HG02884 (cell line): ENCODE measurements at regions not wholly inside any gene's neighbourhood (a gene's known extent, or its start where the extent isn't known, plus 50 kb on each side); places are given as distances from the start of the nearest gene placed in this dataset.

Experiments used
- ATAC-seq: cut with Tn5 transposase; IDR thresholded peaks from one replicate; pipeline ENCODE4 v1.9.1; 2021; ENCODE audit warnings: mild to moderate bottlenecking, moderate library complexity; ENCODE audit not compliant: unreplicated experiment

DNA sequence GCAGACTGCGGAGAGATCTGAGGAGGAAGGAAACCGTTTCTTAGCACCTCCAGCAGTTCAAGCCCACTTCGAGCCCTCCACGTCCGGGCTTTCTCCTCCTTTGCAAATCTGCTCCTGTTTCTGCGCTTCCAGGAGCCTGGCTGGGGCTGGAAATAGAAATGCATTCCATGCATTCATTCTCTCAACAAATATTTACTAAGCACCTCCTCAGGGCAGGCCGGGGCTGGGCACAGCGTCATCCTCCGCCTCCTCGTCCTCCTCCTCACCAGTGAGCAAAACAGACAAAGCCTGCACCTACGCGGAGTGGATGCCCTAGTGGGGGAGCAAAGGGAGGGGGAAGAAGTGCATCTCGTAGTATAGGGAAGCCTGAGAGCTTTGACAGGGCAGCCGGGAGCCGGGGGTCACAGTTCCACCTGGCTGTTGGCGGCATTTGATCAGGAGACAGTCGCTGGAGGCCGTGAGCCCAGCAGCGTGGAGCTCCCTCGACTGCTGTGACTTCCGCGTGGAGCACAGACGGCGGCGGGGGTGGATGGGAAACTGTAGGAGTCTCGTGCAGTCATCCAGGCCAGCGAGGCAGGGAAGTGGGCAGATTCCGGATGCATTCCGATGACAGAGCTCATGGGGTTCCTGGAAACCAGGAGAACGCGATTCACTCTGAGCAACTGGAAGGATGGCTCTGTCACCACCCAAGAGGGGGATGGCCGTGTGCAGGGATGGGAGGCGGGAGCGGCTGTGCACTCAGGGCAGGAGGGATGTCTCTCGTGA lies 93.5 kb downstream of the SIK1 start:
- no peak for ATAC-seq

DNA sequence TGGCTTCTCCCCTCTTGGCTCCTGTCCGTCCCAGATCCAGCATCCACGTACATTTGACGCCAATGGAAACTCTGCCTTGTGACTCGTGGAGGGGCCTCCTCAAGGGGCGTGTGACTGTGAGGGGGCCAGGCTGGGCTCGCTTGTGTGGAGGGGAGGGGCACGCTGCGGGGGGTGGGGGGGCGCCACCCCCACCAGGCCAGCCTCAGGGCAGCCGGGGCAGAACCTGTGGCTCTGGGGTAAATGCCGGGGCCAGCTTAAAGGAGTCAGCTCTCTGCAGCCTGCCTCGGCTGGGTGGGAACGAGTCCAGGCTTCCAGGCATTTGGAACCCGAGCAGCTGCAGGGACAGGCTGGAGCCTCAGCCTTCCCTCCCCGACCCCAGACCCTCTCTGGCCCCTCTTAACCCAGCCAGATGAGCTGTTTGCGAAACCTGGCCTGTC lies 94.1 kb downstream of the SIK1 start:
- ATAC-seq, result no peak

DNA sequence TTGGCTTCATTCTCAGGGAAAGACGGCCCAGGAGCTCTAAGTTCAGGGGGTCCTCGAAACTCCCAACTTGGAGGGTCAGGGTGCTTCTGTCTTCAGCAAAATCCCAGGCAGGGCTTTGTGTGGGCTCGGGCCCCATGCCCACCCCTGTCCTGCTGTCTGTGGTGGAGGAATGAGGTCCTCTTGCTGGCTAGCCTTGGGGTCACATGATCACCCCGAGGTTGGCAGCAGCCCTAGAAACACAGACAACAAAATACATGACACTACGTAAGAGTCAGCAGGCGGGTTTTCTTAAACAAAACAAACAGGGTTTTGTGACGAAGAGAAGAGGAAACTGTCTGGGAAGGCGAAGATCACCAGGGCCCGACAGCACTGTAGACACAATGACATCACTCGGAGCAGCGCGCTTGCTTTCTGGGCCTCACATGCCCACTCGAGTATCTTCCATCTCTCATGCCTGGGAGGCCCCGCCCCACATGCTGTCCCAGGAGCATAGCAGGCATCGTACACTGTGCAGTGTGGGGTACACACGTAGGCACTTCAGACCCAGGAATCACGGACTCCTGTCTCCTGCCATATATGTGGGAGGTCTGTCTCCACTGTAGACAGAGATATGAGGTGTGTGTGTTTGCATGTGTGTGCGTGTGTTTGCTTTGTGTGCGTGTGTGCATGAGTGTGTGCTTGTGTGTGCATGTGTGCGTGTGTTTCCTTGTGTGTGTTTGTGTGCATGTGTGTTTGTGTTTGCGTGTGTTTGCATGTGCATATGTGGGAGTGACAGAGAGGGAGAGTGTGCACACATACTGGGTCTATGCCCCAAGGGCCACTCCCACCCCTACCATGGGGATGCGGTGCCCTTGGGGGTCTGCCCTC lies 94.7 kb downstream of the SIK1 start:
- ATAC-seq, result no peak

DNA sequence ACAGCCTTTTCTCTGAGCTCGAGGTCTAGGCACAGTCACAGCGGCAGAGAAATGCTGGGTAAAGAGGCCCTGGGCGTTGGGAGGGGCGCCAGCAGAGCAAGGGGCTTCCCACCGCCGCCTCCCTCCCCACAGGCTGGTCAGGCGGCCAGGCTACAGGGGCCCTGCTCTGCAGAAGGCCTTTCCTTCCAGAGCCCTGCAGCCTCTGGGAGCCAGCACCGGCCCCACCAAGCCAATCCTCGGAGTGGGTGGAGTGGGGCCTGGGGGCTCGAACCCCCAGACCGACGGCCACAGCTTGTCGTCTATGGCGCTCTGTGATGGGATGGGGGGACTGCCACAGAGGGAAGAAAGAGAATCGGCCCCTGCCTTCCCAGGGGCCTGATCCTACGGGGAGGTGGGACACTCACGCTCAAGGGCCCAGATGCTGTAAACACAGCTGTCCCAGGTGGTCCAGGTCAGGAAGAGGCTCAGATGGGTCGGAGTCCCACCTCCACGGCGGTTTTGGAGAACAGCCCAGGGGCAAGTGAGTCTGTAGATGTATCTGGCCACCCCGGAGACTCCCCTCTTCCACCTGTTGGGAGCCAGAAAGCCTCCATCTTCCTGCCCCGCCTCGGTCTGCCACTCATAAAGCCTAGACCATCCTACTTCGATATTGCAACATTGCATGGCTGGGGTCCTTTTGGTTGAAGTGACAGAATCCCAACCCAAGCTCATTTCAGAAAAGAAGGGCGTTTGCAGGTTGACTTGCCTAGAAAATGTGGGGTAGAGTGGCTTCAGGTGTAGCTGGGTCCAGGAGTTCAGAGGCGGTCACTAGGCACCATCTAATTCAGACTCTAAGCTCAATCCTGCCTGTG lies 95.6 kb downstream of the SIK1 start:
- no peak for ATAC-seq

DNA sequence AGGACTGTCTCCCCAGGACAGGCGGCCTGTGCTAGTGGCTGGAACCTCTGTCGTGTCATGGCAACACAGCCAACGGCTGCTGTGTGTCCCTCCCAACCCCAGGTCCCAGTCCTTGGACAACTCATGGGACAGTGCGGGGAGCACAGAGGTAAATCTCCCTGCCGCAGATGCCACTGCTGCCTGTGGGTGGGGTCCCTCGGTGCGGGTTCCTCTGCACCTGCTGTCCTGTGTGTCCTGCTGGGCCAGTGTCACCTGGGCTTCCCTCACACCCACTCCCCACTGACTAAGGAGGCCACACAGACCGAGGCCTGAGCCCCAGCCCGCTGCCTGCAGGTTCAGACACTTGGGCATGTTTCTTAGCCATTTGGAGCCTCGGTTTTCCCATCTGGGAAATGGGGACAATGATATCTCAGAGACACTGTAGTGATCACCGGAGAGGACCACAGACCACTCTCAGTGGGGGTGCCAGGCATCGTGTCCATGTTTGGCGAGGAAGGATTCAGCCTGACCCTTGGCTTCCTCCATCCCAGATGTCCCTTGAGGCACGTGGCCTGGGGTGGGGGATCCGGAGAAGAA lies 96.5 kb downstream of the SIK1 start:
- no peak for ATAC-seq

DNA sequence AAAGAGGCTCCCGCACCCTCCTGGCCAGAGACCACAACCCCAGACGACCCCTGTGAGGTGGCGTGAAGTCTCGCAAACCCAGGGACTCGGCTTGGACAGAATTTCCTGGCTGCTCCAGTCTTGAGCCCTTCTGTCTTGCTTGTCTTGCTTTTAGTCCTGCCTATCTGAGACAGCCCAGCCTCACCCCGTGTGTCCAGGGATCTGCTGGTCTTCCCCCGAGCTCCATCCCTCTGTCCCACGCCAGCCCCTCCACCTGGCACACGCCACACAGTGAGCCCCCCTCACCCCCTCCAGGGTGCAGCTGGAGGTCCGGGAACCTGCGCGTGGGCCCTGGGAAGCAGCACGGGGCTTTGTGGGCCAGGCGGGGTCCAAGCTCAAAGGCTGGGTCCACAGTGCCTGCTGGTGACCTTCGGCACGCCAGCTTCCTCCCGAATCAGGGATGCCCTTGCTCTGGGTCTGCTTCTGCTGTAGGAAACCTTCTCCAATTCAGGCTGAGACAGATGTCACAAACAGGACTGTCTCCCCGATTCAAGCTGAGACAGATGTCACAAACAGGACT lies 97.1 kb downstream of the SIK1 start:
- ATAC-seq, result no peak

DNA sequence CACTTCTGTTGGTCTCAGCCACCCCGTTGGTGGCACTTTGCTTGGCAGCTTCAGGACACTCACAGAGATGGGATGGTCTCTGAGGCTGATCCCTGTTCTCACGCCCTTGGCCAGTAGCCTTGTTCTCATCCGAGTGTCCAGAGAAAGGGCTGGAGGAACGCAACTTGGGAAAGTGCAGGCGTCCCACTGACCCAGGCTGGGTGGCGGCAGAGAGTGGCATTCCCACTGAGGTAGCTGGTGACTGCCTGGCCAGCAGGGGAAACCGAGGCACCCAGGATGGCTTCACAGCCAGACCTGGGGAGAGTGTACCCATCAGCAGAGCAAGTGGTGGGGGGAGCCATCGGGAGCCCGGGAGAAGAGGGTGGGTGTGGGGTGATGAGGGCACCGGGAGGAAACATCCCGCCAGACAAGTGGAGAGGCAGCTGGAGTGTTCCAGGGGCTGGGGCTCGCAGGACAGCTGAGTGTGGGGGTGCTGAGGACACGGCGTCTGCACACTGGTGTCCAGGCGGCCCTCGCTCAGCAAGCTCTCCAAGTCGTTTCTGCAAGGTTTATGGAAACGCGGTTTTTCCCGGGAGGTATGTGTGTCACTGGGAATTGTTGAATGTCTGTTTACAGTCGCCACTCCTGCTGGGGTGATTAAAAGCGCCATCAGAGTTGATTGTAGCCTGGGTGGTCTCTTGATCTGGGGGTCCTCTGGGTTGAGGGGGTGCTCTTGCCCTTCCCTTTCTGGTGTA lies 97.8 kb downstream of the SIK1 start:
- no peak for ATAC-seq

DNA sequence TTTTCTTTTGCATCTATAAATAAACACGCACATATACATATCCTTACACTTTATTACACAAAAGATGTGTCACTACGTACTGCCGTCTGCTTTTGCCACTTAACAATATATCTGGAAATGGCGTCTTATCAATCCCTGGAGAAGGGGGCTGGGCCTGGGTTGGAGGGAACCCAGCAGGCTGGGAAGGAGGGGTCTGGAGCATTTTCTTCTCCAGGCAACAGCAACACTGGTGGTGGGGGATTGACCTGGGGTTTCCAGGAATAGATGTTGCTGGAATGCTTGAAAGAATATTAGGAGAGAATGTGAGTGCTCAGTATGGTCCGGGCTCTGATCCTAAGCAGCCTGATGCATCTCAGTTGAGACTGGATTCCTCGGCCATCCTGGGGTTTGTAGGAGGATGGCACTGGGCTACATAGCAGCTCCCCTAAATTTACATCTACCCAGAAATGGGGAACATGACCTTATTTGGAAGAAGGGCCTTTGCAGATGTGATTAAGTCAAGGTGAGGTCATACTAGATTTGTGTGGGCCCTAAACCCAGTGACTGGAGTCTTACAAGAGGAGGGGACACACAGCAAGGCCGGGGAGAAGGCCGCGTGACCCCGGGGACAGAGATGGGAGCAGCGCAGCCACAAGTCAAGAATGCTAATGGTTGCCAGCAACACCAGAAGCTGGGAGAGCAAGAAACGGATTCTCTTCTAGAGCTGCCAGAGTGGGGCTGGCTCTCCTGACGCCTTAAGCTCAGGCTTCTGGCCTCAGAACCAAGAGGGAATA lies 98.6 kb downstream of the SIK1 start:
- no peak for ATAC-seq

DNA sequence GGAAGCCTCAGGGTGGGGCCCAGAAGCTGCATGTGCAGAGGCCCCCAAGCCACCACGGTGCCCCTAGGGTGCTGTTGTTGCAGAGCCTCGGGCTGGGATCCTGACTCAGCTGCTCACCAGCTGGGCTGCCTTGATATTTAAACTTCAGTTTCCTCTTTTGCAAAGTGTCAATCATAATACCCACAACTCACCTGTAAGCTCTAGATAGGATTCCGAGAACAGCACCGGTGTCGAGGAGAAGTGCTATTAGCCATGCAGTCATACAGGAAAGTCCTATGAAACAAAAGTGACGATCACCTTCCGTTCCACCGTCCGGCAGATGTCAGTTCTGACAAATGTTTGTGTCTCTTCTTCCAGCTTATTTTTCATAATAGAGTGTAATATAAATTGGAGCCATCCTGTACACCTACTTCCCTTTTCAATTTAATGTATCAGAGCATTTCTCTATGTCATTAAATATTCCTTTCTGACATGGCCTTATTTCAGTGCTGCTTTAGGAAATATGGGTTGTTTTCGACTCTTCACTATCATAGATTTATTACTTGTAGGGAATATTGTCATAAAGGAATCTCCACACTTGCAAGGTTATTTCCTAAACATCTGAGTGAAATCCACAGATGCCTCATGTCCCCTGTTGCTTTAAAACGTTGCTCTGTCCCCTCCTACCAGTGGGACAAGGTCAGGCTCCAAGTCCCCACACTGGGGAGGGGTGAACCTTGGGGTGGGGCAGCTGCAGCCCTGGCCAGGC lies 100.8 kb downstream of the SIK1 start:
- no peak for ATAC-seq

DNA sequence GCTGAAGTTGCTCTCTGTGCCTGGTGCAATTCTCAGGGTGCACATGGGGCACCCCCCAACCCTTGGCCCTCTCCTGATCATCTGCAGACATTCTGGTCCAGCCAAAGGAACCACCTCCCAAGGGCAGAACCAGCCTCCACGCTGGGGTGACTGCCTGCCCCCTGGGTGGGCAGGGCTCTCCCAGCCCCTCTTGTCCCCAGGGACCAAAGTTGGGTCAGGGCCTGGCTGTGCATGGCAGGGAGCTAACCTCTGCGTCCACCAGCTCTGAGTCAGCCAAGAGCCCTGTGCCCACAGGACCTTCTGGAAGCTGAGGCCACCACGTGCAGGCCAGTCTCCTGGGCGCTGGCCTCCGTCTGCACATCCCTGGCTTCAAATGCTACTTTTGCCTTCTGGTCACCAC lies 101.9 kb downstream of the SIK1 start:
- no peak for ATAC-seq

DNA sequence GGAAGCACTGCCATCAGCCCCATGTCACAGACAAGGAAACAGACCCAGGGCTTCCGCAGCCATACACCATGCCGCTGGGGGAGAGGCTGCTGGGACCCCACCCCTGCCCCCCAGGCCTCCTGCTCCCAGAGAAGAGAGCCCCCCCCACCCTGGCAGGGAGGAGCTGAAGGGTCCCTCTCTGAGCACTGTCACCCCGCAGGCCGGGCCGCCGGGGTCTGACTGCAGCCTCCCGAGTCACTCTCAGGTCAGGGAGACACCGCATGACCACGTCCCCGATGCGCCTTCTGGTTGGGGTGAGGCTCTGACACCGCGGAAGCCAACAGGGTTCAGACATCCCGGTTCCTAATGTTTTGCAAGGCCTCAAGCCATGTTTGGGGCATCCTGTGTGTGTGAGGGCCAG lies 102.3 kb downstream of the SIK1 start:
- no peak for ATAC-seq

DNA sequence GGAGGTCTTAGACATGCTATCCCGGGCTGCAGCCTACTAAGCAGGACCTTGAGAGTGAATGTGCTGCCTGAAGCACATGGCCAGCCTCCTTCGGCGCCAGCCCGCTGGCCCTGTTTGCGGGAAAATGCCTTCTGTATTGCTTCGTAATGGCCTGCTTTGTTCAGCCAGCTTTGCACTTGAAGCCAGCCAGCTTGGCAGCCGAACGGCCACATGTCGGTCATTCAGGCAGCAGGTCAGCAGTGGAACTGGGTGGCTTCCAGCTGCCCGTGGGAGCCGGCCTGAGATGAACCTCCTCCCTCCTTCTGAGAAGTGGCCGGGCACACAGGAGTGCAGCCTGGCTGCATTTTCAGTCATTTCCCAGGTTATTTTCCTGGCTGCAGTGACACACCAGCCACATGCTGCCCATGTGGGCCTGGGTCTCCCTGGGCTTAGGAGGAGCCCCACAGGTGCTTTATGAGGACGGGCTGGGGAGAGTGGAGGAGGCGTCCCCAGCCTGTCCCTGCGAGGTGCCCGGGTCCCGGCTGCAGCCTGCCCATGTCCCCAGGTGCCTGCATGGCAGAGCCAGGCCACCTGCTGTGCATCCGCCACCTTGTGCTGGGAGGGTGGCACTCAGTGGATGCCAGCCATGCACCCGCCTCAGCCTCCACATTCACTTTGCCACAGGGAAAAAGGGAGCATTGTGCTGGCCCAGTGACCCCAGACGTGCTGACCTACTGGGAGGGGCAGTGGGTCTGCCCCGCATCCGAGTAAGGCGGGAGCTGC lies 103.5 kb downstream of the SIK1 start:
- ATAC-seq, result no peak

DNA sequence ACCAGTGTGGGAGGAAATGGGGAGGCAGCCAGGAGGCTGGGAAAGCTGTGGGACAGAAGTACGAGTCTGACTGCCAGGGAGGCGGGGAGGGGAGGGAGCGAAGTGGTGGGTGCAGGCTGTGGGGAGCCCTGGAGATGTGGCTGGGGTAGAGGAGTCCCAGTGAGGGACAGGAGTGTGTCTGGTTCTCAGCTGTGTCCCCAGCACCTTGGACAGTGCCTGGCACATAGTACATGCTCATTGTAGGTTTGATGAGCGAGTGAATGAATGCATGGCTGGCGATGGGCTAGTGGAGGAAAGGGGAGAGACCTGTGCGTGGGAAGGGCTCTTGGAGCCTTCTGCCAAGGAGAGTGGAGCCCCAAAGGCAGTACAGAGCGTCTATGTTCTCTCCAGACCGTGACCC lies 104.1 kb downstream of the SIK1 start:
- ATAC-seq, result no peak

DNA sequence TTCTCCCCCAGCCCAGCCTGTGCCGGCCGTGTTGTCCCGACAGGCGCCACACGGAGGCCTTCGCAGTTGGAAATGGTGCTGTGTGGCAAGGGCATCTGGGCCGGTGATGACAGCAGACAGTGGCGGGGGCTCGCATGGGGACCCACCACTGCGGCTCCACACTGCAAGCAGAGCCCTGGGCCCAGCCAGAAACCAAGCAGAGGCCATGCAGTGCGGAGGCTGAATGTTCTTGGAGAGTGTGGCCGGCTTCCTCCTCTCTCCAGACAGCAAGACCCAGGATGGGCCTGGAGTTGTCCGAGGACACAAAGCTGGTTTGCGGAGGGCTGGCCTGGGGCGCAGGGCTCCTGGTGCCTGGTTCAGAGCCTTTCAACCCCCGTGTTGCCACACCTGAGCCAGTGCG lies 104.6 kb downstream of the SIK1 start:
- ATAC-seq, result no peak

DNA sequence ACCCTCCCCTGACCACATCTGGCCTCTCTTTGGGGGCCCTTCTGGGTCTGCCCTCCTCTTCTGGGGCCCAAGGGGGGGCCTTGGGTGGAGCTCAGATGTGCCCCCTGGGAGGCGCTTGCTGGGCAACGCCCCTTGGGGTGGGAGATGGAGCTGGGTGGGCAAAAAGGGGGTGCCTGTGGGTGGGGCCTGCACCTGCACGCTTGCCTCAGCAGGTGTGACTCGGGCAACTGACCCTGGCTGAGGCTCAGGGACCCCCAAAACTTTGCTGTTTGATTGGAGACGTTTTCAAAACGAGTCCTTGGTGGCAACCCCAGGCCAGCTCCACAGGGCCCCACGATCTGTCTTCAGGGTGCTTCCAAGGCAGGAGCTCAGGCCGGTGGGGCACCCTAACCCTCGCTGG lies 105.3 kb downstream of the SIK1 start:
- no peak for ATAC-seq

DNA sequence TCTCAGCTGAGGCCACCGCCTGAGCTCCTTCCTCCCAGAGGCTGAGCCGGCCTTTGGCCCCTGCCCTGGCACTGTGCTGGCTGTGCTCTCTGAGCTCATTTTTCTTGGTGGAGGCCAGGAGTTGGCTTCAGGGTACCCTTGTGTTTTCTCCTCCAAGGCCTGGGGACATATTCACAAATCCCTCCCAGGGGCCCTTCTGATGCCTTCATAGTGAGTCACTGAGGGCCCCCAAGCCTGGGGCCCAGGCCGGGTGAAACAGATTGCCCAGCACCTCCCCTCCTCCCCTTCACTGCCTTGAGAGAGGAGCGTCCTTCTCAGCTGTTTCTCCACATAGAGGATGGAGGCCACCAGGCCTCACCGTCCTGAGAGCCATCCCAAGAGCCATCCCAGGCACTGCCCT lies 105.8 kb downstream of the SIK1 start:
- no peak for ATAC-seq

DNA sequence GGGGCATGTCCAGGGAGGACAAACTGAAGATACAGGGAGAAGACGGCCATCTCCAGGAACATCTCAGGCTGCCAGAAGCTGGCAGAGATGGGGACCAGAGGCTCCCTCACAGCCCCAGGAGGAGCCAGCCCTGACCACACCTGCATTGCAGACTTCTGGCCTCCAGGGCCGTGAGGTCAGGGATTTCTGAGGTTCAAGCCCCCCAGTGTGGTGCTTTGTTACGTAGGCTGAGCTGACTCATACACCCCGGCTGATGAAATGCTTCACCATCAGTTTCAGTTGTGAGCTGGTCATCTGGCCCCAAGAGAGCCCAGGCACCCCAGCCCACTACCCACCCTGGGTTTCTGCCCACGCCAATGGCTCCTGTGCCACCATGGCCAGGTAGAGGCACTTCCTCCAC lies 106.4 kb downstream of the SIK1 start:
- no peak for ATAC-seq
